ENCODE measurements at regions not wholly inside any gene's neighbourhood (a gene's known extent, or its start where the extent isn't known, plus 50 kb on each side); places are given as distances from the start of the nearest gene placed in this dataset.
A peak's percentile ranks its signal among the peaks of the same experiment; 100 is the strongest.

DNA sequence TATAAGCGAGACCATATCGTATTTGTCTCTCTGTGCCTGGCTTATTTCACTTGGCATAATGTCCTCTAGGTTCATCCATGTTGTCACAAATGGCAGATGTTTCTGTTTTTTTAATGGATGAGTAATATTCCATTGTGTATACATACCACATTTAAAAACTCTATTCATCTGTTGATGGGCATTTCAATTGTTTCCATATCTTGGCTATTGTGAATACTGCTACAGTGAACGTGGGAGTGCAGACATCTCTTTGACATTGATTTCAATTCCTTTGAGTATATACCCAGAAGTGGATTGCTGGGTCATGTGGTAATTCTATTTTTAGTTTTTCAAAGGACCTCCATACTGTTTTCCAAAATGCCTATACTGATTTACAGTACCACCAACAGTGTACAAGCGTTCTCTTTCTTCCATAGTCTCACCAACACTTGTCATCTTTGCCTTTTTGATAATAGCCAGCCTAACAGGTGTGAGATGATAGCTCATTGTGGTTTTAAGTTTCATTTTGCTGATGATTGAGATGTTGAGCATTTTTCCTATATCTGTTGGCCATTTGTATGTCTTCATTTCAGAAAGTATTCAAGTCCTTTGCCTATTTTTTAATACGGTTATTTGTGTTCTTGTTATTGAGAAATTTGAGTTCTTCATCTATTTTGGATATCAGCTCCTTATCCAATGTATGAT is 194.7 kb upstream of the E2F8 start:
- intact Hi-C loops (cut with micrococcal nuclease), result no loop called here
- H3K79me2 ChIP-seq (ENCODE audit: control insufficient read depth, insufficient read depth, low read length), result no peaks in the 10 kb centered on the region
- no peak for DNase-seq

DNA sequence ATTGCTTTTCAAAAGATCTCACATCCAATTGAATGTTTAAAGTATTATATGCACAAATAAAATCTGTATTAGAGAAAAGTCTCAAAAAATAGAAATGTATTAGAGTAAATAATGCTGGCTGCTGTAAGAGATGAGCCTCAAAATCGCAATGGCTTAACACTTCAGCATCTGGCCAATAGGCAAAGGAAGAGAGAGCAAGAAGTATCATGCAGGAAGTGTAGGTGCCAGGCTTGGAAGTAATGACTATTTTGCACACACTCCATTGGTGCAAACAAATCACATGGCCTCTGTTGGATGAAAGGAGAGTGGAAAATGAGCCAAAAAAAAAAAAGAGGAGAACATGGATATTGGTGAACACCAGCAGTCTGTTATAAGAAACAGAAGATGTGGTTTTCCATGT is 193.0 kb upstream of the E2F8 start:
- Mint-ChIP-seq H3K9me3 (ENCODE audit: insufficient read depth) (no peaks in the 10 kb centered on the region), H3K27me3 (no peaks in the 10 kb centered on the region), H3K27ac (no peak overlapping the region), H3K4me3 (no peak overlapping the region), H3K4me1 (peaks cover 35% of the 10 kb centered on the region)
- Histone ChIP-seq H3K4me2 (replicated peaks; ENCODE audit: low read depth, low read length, poor library complexity, severe bottlenecking) (peak overlapping the region; percentile 45), H3K4me3 (ENCODE audit: control extremely low read depth in 1 of 5, extremely low read depth in 1 of 5, insufficient read depth in 1 of 5, low read depth in 2 of 5, low read length in 4 of 5) (no peak overlapping the region), H3K4me1 (ENCODE audit: control insufficient read depth in 2 of 2, insufficient read depth in 2 of 2, low read length in 2 of 2) (peaks cover 13 to 44% of the 10 kb centered on the region in 2 donors), H3K9me3 (ENCODE audit: control extremely low read depth in 1 of 3, control insufficient read depth in 2 of 3, insufficient read depth in 1 of 3, low read length in 2 of 3) (no peaks in the 10 kb centered on the region), H4K20me1 (ENCODE audit: control insufficient read depth, insufficient read depth, low read length, poor library complexity, severe bottlenecking) (no peaks in the 10 kb centered on the region), H3K9ac (ENCODE audit: low read length) (no peak overlapping the region), H3K27ac (ENCODE audit: low read length in 2 of 2) (peak overlapping the region in 1 of 2 donors; percentile 27), H3K36me3 (replicated peaks in 1 of 2; ENCODE audit: control extremely low read depth in 1 of 2, control insufficient read depth in 1 of 2, extremely low read depth in 1 of 2, insufficient read depth in 2 of 2, low read length in 1 of 2) (no peaks in the 10 kb centered on the region), H2AFZ (ENCODE audit: insufficient read depth, low read depth, low read length, poor library complexity, severe bottlenecking) (no peak overlapping the region), H3K79me2 (ENCODE audit: control insufficient read depth, insufficient read depth, low read length) (no peaks in the 10 kb centered on the region), H3K27me3 (replicated peaks in 1 of 4; ENCODE audit: control extremely low read depth in 1 of 4, control insufficient read depth in 3 of 4, insufficient read depth in 4 of 4, low read length in 3 of 4) (peaks cover 0 to 5% (median 0%) of the 10 kb centered on the region in 4 experiments)
- CTCF ChIA-PET, result no interaction called here
- DNase-seq (no peak), ATAC-seq (ENCODE audit: low read depth) (no peak)
- WGBS (ENCODE audit: insufficient coverage), result 67% methylated on average over 1 of the region's 1 CpG
- POLR2A ChIA-PET, result no interaction called here
- TF ChIP-seq, protein P1, sequence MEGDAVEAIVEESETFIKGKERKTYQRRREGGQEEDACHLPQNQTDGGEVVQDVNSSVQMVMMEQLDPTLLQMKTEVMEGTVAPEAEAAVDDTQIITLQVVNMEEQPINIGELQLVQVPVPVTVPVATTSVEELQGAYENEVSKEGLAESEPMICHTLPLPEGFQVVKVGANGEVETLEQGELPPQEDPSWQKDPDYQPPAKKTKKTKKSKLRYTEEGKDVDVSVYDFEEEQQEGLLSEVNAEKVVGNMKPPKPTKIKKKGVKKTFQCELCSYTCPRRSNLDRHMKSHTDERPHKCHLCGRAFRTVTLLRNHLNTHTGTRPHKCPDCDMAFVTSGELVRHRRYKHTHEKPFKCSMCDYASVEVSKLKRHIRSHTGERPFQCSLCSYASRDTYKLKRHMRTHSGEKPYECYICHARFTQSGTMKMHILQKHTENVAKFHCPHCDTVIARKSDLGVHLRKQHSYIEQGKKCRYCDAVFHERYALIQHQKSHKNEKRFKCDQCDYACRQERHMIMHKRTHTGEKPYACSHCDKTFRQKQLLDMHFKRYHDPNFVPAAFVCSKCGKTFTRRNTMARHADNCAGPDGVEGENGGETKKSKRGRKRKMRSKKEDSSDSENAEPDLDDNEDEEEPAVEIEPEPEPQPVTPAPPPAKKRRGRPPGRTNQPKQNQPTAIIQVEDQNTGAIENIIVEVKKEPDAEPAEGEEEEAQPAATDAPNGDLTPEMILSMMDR (IDR thresholded peaks at IDR 0.05), result no peak
- TF ChIP-seq EZH2 (IDR thresholded peaks at IDR 0.05; ENCODE audit: borderline replicate concordance, insufficient read depth, low read depth, low read length, poor library complexity, severe bottlenecking), result no peak
- intact Hi-C loops (cut with micrococcal nuclease), result no loop called here

More for the DNA sequence above, 194.7 kb upstream of the E2F8 start:
- Mint-ChIP-seq H3K27me3 (no peaks in the 10 kb centered on the region), H3K27ac (no peak overlapping the region), H3K9me3 (ENCODE audit: insufficient read depth) (no peaks in the 10 kb centered on the region), H3K4me1 (peaks cover 29% of the 10 kb centered on the region), H3K4me3 (no peak overlapping the region)
- peaks cover 8 to 29% of the 10 kb centered on the region in 2 donors for H3K4me1 ChIP-seq (ENCODE audit: control insufficient read depth in 2 of 2, insufficient read depth in 2 of 2, low read length in 2 of 2)
- H3K9me3 ChIP-seq (ENCODE audit: control extremely low read depth in 1 of 3, control insufficient read depth in 2 of 3, insufficient read depth in 1 of 3, low read length in 2 of 3), result no peaks in the 10 kb centered on the region
- no peak overlapping the region for H3K4me2 ChIP-seq (replicated peaks; ENCODE audit: low read depth, low read length, poor library complexity, severe bottlenecking)
- no peaks in the 10 kb centered on the region for H3K36me3 ChIP-seq (replicated peaks in 1 of 2; ENCODE audit: control extremely low read depth in 1 of 2, control insufficient read depth in 1 of 2, extremely low read depth in 1 of 2, insufficient read depth in 2 of 2, low read length in 1 of 2)
- ATAC-seq (ENCODE audit: low read depth), result no peak
- H3K27me3 ChIP-seq (replicated peaks in 1 of 4; ENCODE audit: control extremely low read depth in 1 of 4, control insufficient read depth in 3 of 4, insufficient read depth in 4 of 4, low read length in 3 of 4), result no peaks in the 10 kb centered on the region
- ChIA-PET CTCF (no interaction called here), POLR2A (no interaction called here)
- H2AFZ ChIP-seq (ENCODE audit: insufficient read depth, low read depth, low read length, poor library complexity, severe bottlenecking), result no peak overlapping the region
- no peak overlapping the region for H3K9ac ChIP-seq (ENCODE audit: low read length)
- no peaks in the 10 kb centered on the region for H4K20me1 ChIP-seq (ENCODE audit: control insufficient read depth, insufficient read depth, low read length, poor library complexity, severe bottlenecking)
- WGBS (ENCODE audit: insufficient coverage), result no CpG with 5 or more reads among the region's 5 CpGs
- no peak overlapping the region for H3K4me3 ChIP-seq (ENCODE audit: control extremely low read depth in 1 of 5, extremely low read depth in 1 of 5, insufficient read depth in 1 of 5, low read depth in 2 of 5, low read length in 4 of 5)
- H3K27ac ChIP-seq (ENCODE audit: low read length in 2 of 2), result no peak overlapping the region
- no peak for TF ChIP-seq EZH2 (IDR thresholded peaks at IDR 0.05; ENCODE audit: borderline replicate concordance, insufficient read depth, low read depth, low read length, poor library complexity, severe bottlenecking)
- TF ChIP-seq, protein P1 (IDR thresholded peaks at IDR 0.05), result no peak

All from B cell (primary cell).